HEK293 (cell line): ENCODE measurements at regions not wholly inside any gene's neighbourhood (a gene's known extent, or its start where the extent isn't known, plus 50 kb on each side); places are given as distances from the start of the nearest gene placed in this dataset.

Experiments
- CTCF ChIA-PET: fragments of 350-600 bp; formaldehyde crosslinking; extraction: SDS; loops from one replicate; lab custom pipeline; 2021; ENCODE audit warnings: antibody characterized with exemption; lab: Yijun Ruan, JAX
- POLR2A ChIA-PET: fragments of 300-600 bp; formaldehyde crosslinking; extraction: SDS; loops from one replicate; lab custom pipeline; 2020; ENCODE audit warnings: antibody characterized with exemption, inconsistent platforms; lab: Yijun Ruan, JAX
- H3K27ac ChIP-seq: fragments of 200-500 bp; sonication (Bioruptor generic); 2 replicates; pipeline ENCODE4 v1.5.1; 2014; ENCODE audit warnings: low read depth, low read length, control low read depth, inconsistent platforms; ENCODE audit errors: extremely low read depth
- H3K36me3 ChIP-seq, 2 experiments: fragments of 200-500 bp in 1 of 2; sonication (Bioruptor generic) in 1 of 2; 1 replicate in 1 of 2; 2 replicates in 1 of 2; pipeline ENCODE4 v1.5.1; 2014 to 2017; ENCODE audit warnings: inconsistent platforms in 2 of 2, low read length in 2 of 2; ENCODE audit not compliant: control insufficient read depth in 2 of 2, insufficient read depth in 1 of 2
- H3K4me1 ChIP-seq: fragments of 200-500 bp; sonication (Bioruptor generic); 2 replicates; pipeline ENCODE4 v1.5.1; 2014; ENCODE audit warnings: mild to moderate bottlenecking, low read length, inconsistent platforms; ENCODE audit not compliant: control insufficient read depth, insufficient read depth
- H3K4me3 ChIP-seq: 2 replicates; pipeline ENCODE4 v1.5.1; 2011; ENCODE audit warnings: low read depth, mild to moderate bottlenecking, control low read depth, low read length, moderate library complexity
- H3K9me3 ChIP-seq: fragments of 200-500 bp; sonication (Bioruptor generic); 2 replicates; pipeline ENCODE4 v1.5.1; 2014; ENCODE audit warnings: low read depth, low read length, inconsistent platforms; ENCODE audit not compliant: control insufficient read depth, insufficient read depth
- GFI1B ChIP-seq: fragments of 450-650 bp; formaldehyde crosslinking; IDR thresholded peaks from 2 replicates; pipeline ENCODE4 v1.5.1; 2016; ENCODE audit warnings: missing biosample characterization, missing genetic modification characterization
- HOXD13 ChIP-seq: sonication (generic); formaldehyde crosslinking; IDR thresholded peaks from 2 replicates; pipeline ENCODE4 v1.8.0; 2022; ENCODE audit warnings: missing genetic modification reagents, borderline replicate concordance
- KLF10 ChIP-seq: fragments of 450-650 bp; IDR thresholded peaks from 2 replicates; pipeline ENCODE4 v1.5.1; 2018; ENCODE audit warnings: missing biosample characterization, mild to moderate bottlenecking, missing genetic modification characterization
- KLF9 ChIP-seq: fragments of 450-650 bp; formaldehyde crosslinking; IDR thresholded peaks from 2 replicates; pipeline ENCODE4 v1.5.1; 2016; ENCODE audit warnings: missing biosample characterization, missing genetic modification characterization, low read depth
- WT1 ChIP-seq: fragments of 450-650 bp; formaldehyde crosslinking; IDR thresholded peaks from 2 replicates; pipeline ENCODE4 v1.5.1; 2016; ENCODE audit warnings: missing biosample characterization, missing genetic modification characterization
- ZBTB6 ChIP-seq: fragments of 450-650 bp; formaldehyde crosslinking; IDR thresholded peaks from 2 replicates; pipeline ENCODE4 v1.5.1; 2017; ENCODE audit warnings: missing biosample characterization, missing genetic modification characterization
- ZFP37 ChIP-seq: fragments of 450-650 bp; formaldehyde crosslinking; IDR thresholded peaks from 2 replicates; pipeline ENCODE4 v1.5.1; 2016; ENCODE audit warnings: missing biosample characterization, missing genetic modification characterization
- ZNF121 ChIP-seq: fragments of 450-650 bp; formaldehyde crosslinking; IDR thresholded peaks from 2 replicates; pipeline ENCODE4 v1.5.1; 2016; ENCODE audit warnings: missing biosample characterization, missing genetic modification characterization
- ZNF140 ChIP-seq: fragments of 450-650 bp; formaldehyde crosslinking; IDR thresholded peaks from 2 replicates; pipeline ENCODE4 v1.5.1; 2016; ENCODE audit warnings: missing biosample characterization, missing genetic modification characterization
- ZNF19 ChIP-seq: fragments of 450-650 bp; formaldehyde crosslinking; IDR thresholded peaks from 2 replicates; pipeline ENCODE4; 2016; ENCODE audit warnings: missing biosample characterization, missing genetic modification characterization, low read depth
- ZNF23 ChIP-seq: fragments of 450-650 bp; formaldehyde crosslinking; IDR thresholded peaks from 2 replicates; pipeline ENCODE4 v1.5.1; 2016; ENCODE audit warnings: missing biosample characterization, missing genetic modification characterization, borderline replicate concordance
- ZNF24 ChIP-seq: fragments of 450-650 bp; formaldehyde crosslinking; IDR thresholded peaks from 2 replicates; pipeline ENCODE4 v1.5.1; 2016; ENCODE audit warnings: missing biosample characterization, missing genetic modification characterization
- ZNF280D ChIP-seq: fragments of 450-650 bp; formaldehyde crosslinking; IDR thresholded peaks from 2 replicates; pipeline ENCODE4 v1.5.1; 2016; ENCODE audit warnings: missing biosample characterization, missing genetic modification characterization
- ZNF311 ChIP-seq: fragments of 450-650 bp; formaldehyde crosslinking; IDR thresholded peaks from 2 replicates; pipeline ENCODE4 v1.5.1; 2017; ENCODE audit warnings: missing biosample characterization, missing genetic modification characterization, borderline replicate concordance
- ZNF324 ChIP-seq: fragments of 450-650 bp; formaldehyde crosslinking; IDR thresholded peaks from 2 replicates; pipeline ENCODE4 v1.5.1; 2016; ENCODE audit warnings: missing biosample characterization, missing genetic modification characterization
- ZNF350 ChIP-seq: fragments of 450-650 bp; formaldehyde crosslinking; IDR thresholded peaks from 2 replicates; pipeline ENCODE4 v1.5.0; 2017; ENCODE audit warnings: missing biosample characterization, mild to moderate bottlenecking, missing genetic modification characterization
- ZNF391 ChIP-seq: fragments of 450-650 bp; formaldehyde crosslinking; IDR thresholded peaks from 2 replicates; pipeline ENCODE4 v1.5.1; 2016; ENCODE audit warnings: low read depth, missing biosample characterization, missing genetic modification characterization, borderline replicate concordance
- ZNF404 ChIP-seq: fragments of 450-650 bp; formaldehyde crosslinking; IDR thresholded peaks from 2 replicates; pipeline ENCODE4 v1.5.1; 2017; ENCODE audit warnings: missing biosample characterization, missing genetic modification characterization
- ZNF501 ChIP-seq: fragments of 450-650 bp; formaldehyde crosslinking; IDR thresholded peaks from 2 replicates; pipeline ENCODE4 v1.5.1; 2016; ENCODE audit warnings: missing biosample characterization, missing genetic modification characterization
- ZNF621 ChIP-seq: fragments of 450-650 bp; formaldehyde crosslinking; IDR thresholded peaks from 2 replicates; pipeline ENCODE4 v1.5.1; 2017; ENCODE audit warnings: missing biosample characterization, missing genetic modification characterization
- ZNF670 ChIP-seq: fragments of 450-650 bp; formaldehyde crosslinking; IDR thresholded peaks from 2 replicates; pipeline ENCODE4 v1.5.1; 2016; ENCODE audit warnings: missing biosample characterization, missing genetic modification characterization, low read depth
- ZNF768 ChIP-seq: fragments of 450-650 bp; formaldehyde crosslinking; IDR thresholded peaks from 2 replicates; pipeline ENCODE4 v1.5.1; 2018; ENCODE audit warnings: missing biosample characterization, mild to moderate bottlenecking, missing genetic modification characterization
- TF ChIP-seq, protein P1 (sequence below): fragments of 450-650 bp; formaldehyde crosslinking; IDR thresholded peaks from 2 replicates; pipeline ENCODE4 v1.5.1; 2016; ENCODE audit warnings: missing biosample characterization, missing genetic modification characterization
- TF ChIP-seq, protein P2 (sequence below): fragments of 450-650 bp; formaldehyde crosslinking; IDR thresholded peaks from 2 replicates; pipeline ENCODE4 v1.5.1; 2016; ENCODE audit warnings: missing biosample characterization, missing genetic modification characterization
- TF ChIP-seq, protein P3 (sequence below): fragments of 450-650 bp; formaldehyde crosslinking; IDR thresholded peaks from 2 replicates; pipeline ENCODE4 v1.5.1; 2016; ENCODE audit warnings: missing biosample characterization, missing genetic modification characterization

DNA sequence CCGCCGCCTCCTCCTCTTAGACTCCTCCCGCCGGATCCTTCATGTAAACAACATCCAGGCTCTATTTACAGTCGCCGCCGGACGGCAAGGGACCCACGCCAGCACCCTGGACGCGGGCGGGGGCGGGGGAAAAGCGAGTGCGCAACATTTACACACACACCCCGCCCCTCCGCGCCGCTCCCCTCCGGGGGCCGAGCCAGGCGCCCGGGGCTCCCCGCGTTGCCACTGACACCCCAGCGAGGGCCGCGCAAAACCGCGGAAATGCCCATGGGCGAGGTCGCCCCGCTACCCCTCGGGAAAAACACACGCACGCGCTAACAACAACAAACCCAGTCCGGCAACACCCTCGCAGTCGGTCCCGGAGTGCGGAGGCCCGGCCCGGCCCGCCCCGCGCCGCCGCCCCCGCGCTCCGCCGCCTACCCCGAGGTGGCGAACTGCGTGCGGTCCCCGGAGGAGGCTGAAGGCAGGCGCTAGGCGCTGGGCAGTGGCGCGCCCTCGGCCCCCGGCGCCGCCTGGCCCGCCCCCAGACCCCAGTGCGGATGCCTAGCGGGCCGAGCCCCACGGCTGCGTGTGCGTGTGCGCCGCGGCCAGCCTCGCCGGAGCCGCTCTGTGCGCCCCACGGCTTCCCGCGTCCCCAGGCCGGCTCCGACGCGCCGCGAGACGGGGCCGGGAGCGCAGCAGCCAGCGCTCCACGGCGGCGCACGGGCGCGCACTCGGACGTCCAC, 81.1 kb upstream of the AK4 start (continued):
- TF ChIP-seq, protein P1, sequence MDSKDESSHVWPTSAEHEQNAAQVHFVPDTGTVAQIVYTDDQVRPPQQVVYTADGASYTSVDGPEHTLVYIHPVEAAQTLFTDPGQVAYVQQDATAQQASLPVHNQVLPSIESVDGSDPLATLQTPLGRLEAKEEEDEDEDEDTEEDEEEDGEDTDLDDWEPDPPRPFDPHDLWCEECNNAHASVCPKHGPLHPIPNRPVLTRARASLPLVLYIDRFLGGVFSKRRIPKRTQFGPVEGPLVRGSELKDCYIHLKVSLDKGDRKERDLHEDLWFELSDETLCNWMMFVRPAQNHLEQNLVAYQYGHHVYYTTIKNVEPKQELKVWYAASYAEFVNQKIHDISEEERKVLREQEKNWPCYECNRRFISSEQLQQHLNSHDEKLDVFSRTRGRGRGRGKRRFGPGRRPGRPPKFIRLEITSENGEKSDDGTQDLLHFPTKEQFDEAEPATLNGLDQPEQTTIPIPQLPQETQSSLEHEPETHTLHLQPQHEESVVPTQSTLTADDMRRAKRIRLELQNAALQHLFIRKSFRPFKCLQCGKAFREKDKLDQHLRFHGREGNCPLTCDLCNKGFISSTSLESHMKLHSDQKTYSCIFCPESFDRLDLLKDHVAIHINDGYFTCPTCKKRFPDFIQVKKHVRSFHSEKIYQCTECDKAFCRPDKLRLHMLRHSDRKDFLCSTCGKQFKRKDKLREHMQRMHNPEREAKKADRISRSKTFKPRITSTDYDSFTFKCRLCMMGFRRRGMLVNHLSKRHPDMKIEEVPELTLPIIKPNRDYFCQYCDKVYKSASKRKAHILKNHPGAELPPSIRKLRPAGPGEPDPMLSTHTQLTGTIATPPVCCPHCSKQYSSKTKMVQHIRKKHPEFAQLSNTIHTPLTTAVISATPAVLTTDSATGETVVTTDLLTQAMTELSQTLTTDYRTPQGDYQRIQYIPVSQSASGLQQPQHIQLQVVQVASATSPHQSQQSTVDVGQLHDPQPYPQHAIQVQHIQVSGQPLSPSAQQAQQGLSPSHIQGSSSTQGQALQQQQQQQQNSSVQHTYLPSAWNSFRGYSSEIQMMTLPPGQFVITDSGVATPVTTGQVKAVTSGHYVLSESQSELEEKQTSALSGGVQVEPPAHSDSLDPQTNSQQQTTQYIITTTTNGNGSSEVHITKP (tag by site-specific recombination): peak; percentile 24; the same call in 1 of the 2 replicates

GRCh38 chr1:65067491-65068201, 80.4 kb upstream of the AK4 start:
- Histone ChIP-seq H3K9me3 (no peaks in the 10 kb centered on the region), H3K27ac (peak overlapping the region; percentile 91), H3K4me3 (peak overlapping the region; percentile 75), H3K36me3 (no peaks in the 10 kb centered on the region), H3K4me1 (peaks cover 13% of the 10 kb centered on the region)
- ChIA-PET CTCF (no interaction called here), POLR2A (interaction anchor here (0.7 kb wide), 1 partner anchor 352 kb away, joined by 3 read pairs; no protein-coding TSS in a partner anchor)
- TF ChIP-seq ZNF501 (tag by site-specific recombination) (peak; percentile 88), ZNF140 (tag by site-specific recombination) (no peak), ZNF350 (tag by site-specific recombination) (no peak), ZNF19 (tag by site-specific recombination) (no peak), ZNF24 (tag by site-specific recombination) (peak; percentile 77), ZNF768 (no peak), ZBTB6 (tag by site-specific recombination) (no peak), ZNF391 (tag by site-specific recombination) (peak; percentile 72; the same call in 1 of the 2 replicates), ZNF404 (no peak), KLF10 (tag by site-specific recombination) (no peak), ZNF621 (no peak), ZNF23 (tag by site-specific recombination) (no peak), ZNF670 (tag by site-specific recombination) (no peak), ZNF121 (tag by site-specific recombination) (no peak), ZNF311 (tag by site-specific recombination) (no peak), ZNF324 (tag by site-specific recombination) (peak; percentile 58; the same call in 1 of the 2 replicates), GFI1B (tag by site-specific recombination) (no peak), KLF9 (tag by site-specific recombination) (no peak; the same call in 1 of the 2 replicates), ZFP37 (tag by site-specific recombination) (no peak), WT1 (0 out of 2 replicates have a peak, but pooled peaks have one; percentile 22), ZNF280D (tag by site-specific recombination) (no peak), HOXD13 (CRISPR knock-in tag) (no peak)
- TF ChIP-seq, protein P2, sequence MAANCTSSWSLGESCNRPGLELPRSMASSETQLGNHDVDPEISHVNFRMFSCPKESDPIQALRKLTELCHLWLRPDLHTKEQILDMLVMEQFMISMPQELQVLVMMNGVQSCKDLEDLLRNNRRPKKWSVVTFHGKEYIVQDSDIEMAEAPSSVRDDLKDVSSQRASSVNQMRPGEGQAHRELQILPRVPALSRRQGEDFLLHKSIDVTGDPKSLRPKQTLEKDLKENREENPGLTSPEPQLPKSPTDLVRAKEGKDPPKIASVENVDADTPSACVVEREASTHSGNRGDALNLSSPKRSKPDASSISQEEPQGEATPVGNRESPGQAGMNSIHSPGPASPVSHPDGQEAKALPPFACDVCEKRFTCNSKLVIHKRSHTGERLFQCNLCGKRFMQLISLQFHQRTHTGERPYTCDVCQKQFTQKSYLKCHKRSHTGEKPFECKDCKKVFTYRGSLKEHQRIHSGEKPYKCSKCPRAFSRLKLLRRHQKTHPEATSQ (tag by site-specific recombination): no peak
- TF ChIP-seq, protein P3, sequence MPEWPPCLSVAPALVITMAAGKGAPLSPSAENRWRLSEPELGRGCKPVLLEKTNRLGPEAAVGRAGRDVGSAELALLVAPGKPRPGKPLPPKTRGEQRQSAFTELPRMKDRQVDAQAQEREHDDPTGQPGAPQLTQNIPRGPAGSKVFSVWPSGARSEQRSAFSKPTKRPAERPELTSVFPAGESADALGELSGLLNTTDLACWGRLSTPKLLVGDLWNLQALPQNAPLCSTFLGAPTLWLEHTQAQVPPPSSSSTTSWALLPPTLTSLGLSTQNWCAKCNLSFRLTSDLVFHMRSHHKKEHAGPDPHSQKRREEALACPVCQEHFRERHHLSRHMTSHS (tag by site-specific recombination): no peak
